Left lung (tissue), 4 donors: ENCODE measurements at regions not wholly inside any gene's neighbourhood (a gene's known extent, or its start where the extent isn't known, plus 50 kb on each side); places are given as distances from the start of the nearest gene placed in this dataset.

Source experiments
- ATAC-seq: fragments of 200-7000 bp; cut with Tn5 transposase; one replicate; pipeline ENCODE4 v1.9.1; 2020; ENCODE audit warnings: moderate library complexity
- DNase-seq, 4 donors: peaks; one replicate each; pipeline ENCODE4 v3.0.0-alpha.2; 2013 to 2020
- H3K27ac ChIP-seq, 2 donors: fragments of 200-600 bp; sonication (generic) in 1 of 2; one replicate each; pipeline versions ENCODE4 v1.5.0 to v1.8.0; 2020 to 2021
- H3K27me3 ChIP-seq, 2 donors: fragments of 200-600 bp; sonication (generic) in 1 of 2; one replicate each; pipeline versions ENCODE4 v1.5.0 to v1.8.0; 2020 to 2021
- H3K36me3 ChIP-seq, 2 donors: fragments of 200-600 bp; sonication (generic) in 1 of 2; one replicate each; pipeline versions ENCODE4 v1.5.0 to v1.8.0; 2020 to 2021
- H3K4me1 ChIP-seq, 2 donors: fragments of 200-600 bp; one replicate each; pipeline ENCODE4 v1.8.0; 2021
- H3K4me3 ChIP-seq, 2 donors: fragments of 200-600 bp; sonication (generic) in 1 of 2; one replicate each; pipeline versions ENCODE4 v1.5.0 to v1.8.0; 2020 to 2021; ENCODE audit warnings: mild to moderate bottlenecking in 1 of 2
- H3K9me3 ChIP-seq, 2 donors: fragments of 200-600 bp; sonication (generic) in 1 of 2; one replicate each; pipeline versions ENCODE4 v1.5.0 to v1.8.0; 2020 to 2021
- CTCF ChIP-seq, 2 donors: fragments of 200-600 bp; sonication (generic) in 1 of 2; IDR thresholded peaks; one replicate each; pipeline versions ENCODE4 v1.5.0 to v1.8.0; 2021; ENCODE audit warnings: antibody characterized with exemption in 2 of 2
- intact Hi-C, 2 donors: fragments of 100-400 bp; cut with DNase I; formaldehyde crosslinking; loops; one replicate each; pipeline versions ENCODE4 v1.11.2 to v1.14.2; 2022
- donor health status: DM: no; HTN: yes; CAD: no.
- donor health status: DM: no; HTN: no; CAD: no.

- Histone ChIP-seq H3K4me3 (no peak overlapping the region), H3K27me3 (no peaks in the 10 kb centered on the region), H3K36me3 (no peaks in the 10 kb centered on the region), H3K4me1 (no peaks in the 10 kb centered on the region), H3K27ac (no peak overlapping the region), H3K9me3 (no peaks in the 10 kb centered on the region)
- ATAC-seq (peak; percentile 93), DNase-seq (peak in 3 of 4 donors; percentile 35 to 49 (median 48))
- peak; percentile 73 to 81 for TF ChIP-seq CTCF (IDR thresholded peaks at IDR 0.05)
- intact Hi-C loops: loop anchor here in 1 of 2 donors (10.0 kb wide), 1 partner anchor 349 kb away; no protein-coding TSS in a partner anchor
These were observed 56.3 kb upstream of the MDFIC start for GRCh38 chr7:114865564-114865963.
